GM19468 (cell line): ENCODE measurements at regions not wholly inside any gene's neighbourhood (a gene's known extent, or its start where the extent isn't known, plus 50 kb on each side); places are given as distances from the start of the nearest gene placed in this dataset.

Source experiments
- ATAC-seq: cut with Tn5 transposase; IDR thresholded peaks from one replicate; pipeline ENCODE4 v1.9.1; 2021; ENCODE audit warnings: mild to moderate bottlenecking, moderate library complexity, moderate number of reproducible peaks; ENCODE audit not compliant: unreplicated experiment; ENCODE audit errors: extremely low read depth

GRCh38 chr4:53671757-53672156, 80.5 kb upstream of the LNX1 start:
- no peak for ATAC-seq

- ATAC-seq: no peak
Observed at GRCh38 chr4:53659737-53660136, 68.5 kb upstream of the LNX1 start.

- no peak for ATAC-seq
Observed at GRCh38 chr4:53659112-53659511, 67.8 kb upstream of the LNX1 start.

- no peak for ATAC-seq
Observed at GRCh38 chr4:53658029-53658428, 66.7 kb upstream of the LNX1 start.

GRCh38 chr4:53656421-53656981, 65.2 kb upstream of the LNX1 start:
- ATAC-seq: no peak

GRCh38 chr4:53654300-53654758, 63.0 kb upstream of the LNX1 start:
- no peak for ATAC-seq

GRCh38 chr4:53653484-53654053, 62.3 kb upstream of the LNX1 start:
- peak; percentile 67 for ATAC-seq

- ATAC-seq: no peak
Observed at GRCh38 chr4:53651156-53651735, 60.0 kb upstream of the LNX1 start.

- no peak for ATAC-seq
Observed at GRCh38 chr4:53649357-53649756, 58.1 kb upstream of the LNX1 start.

GRCh38 chr4:53647547-53647946, 56.3 kb upstream of the LNX1 start:
- ATAC-seq: no peak

GRCh38 chr4:53646795-53647194, 55.5 kb upstream of the LNX1 start:
- ATAC-seq: no peak

- no peak for ATAC-seq
Observed at GRCh38 chr4:53645108-53645507, 53.8 kb upstream of the LNX1 start.

GRCh38 chr4:53644607-53645006, 53.3 kb upstream of the LNX1 start:
- no peak for ATAC-seq
